ENCODE measurements at regions not wholly inside any gene's neighbourhood (a gene's known extent, or its start where the extent isn't known, plus 50 kb on each side); places are given as distances from the start of the nearest gene placed in this dataset.

DNA sequence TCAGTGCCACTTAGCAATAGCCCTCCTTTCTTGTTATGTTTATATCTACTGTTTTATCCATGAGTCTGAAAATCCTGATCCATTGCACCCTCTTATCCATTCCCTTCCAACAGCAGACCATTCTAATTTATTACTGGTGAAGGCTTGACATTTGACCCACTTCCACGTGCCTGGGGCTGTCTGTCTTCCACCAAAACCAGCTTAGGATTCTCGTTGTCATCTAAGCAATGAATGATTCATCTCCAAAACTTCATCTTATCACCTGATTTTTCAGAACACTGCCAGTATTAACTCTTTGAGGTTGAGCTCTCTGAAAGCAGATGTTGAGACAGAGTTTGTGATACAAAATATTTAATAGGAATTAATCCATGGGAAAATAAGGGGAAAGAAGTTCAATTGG, 277.8 kb upstream of the FBXL7 start:
- Histone ChIP-seq H3K4me1 (ENCODE audit: low read depth) (no peaks in the 10 kb centered on the region), H3K36me3 (no peaks in the 10 kb centered on the region), H3K4me3 (no peak overlapping the region), H3K9me3 (ENCODE audit: low read depth) (no peaks in the 10 kb centered on the region), H3K27ac (no peak overlapping the region), H3K27me3 (no peaks in the 10 kb centered on the region)
- TF ChIP-seq, protein P1, sequence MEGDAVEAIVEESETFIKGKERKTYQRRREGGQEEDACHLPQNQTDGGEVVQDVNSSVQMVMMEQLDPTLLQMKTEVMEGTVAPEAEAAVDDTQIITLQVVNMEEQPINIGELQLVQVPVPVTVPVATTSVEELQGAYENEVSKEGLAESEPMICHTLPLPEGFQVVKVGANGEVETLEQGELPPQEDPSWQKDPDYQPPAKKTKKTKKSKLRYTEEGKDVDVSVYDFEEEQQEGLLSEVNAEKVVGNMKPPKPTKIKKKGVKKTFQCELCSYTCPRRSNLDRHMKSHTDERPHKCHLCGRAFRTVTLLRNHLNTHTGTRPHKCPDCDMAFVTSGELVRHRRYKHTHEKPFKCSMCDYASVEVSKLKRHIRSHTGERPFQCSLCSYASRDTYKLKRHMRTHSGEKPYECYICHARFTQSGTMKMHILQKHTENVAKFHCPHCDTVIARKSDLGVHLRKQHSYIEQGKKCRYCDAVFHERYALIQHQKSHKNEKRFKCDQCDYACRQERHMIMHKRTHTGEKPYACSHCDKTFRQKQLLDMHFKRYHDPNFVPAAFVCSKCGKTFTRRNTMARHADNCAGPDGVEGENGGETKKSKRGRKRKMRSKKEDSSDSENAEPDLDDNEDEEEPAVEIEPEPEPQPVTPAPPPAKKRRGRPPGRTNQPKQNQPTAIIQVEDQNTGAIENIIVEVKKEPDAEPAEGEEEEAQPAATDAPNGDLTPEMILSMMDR (IDR thresholded peaks at IDR 0.05; ENCODE audit: low read depth, low read length): no peak
- no peak for DNase-seq (ENCODE audit: low read depth in 1 of 2, low spot score in 1 of 2)

DNA sequence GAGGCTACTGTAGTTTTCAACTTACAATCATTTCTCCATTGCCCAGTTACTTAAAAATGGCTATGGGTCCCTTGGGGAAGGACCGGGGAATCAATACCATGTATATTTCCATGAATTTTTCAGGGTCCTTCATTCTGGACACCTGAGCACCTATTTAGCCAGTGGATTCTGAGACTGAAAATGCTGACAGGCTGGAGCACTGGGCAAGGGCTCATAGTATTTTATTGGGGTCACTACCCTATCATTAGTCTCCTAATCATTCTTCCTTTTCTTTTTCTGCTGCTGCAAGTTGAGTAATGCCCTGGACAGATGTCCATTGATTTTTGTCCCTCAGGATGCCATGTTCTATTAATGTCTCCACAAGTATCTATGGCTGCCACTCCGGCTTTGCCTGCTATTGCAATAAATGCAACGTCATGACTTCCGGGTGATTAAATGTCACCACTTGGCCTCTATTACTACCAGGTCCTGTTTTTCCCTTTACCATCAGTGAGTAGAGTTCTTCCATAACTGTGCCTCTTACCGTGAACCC, 279.3 kb upstream of the FBXL7 start:
- TF ChIP-seq, protein P1 (IDR thresholded peaks at IDR 0.05; ENCODE audit: low read depth, low read length): no peak
- Histone ChIP-seq H3K27ac (no peak overlapping the region), H3K9me3 (ENCODE audit: low read depth) (no peaks in the 10 kb centered on the region), H3K4me3 (no peak overlapping the region), H3K36me3 (no peaks in the 10 kb centered on the region), H3K4me1 (ENCODE audit: low read depth) (no peaks in the 10 kb centered on the region), H3K27me3 (no peaks in the 10 kb centered on the region)
- no peak for DNase-seq (ENCODE audit: low read depth in 1 of 2, low spot score in 1 of 2)

DNA sequence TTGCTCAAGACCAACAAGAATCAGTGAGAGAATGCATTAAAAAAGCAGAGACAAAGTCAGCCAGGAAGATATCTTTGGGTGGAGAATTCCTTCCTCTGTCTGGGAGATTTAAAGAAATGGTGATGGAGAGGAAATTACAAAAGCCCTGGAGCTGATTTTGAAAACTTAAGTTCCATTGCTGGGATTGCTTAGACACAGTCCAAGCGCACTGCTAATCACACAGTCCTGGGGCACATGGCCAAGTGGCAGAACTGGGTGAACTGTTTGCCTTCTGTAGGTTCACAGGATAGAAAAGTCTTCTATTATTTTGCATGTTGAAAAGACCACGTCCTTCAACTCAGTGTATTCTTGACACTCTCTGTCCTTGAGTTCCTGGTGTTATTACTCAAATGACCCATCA, 284.9 kb upstream of the FBXL7 start:
- Histone ChIP-seq H3K4me1 (ENCODE audit: low read depth) (no peaks in the 10 kb centered on the region), H3K27me3 (no peaks in the 10 kb centered on the region), H3K27ac (no peak overlapping the region), H3K4me3 (no peak overlapping the region), H3K9me3 (ENCODE audit: low read depth) (no peaks in the 10 kb centered on the region), H3K36me3 (no peaks in the 10 kb centered on the region)
- TF ChIP-seq, protein P1 (IDR thresholded peaks at IDR 0.05; ENCODE audit: low read depth, low read length): no peak
- peak in 1 of 2 donors; percentile 52 for DNase-seq (ENCODE audit: low read depth in 1 of 2, low spot score in 1 of 2)

DNA sequence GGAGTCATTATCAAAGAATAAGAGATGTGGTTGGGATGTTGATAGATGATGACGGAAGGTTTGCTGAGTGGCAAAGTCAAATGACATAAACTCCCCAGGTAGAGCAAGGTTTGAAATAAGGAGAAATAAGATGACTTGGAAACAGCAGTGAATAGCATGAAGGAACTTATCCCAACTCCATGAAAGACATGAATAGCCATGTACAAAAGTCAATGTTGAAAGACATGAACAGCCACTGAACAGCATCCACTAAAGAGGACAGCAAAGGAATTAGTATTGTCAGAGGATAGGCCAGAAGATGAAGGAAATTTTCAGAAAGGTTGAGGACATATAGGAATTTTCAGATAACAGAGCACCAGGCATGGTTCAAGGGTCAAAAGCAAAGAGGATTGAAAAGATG, 286.0 kb upstream of the FBXL7 start:
- H3K27ac ChIP-seq: no peak overlapping the region
- no peaks in the 10 kb centered on the region for H3K27me3 ChIP-seq
- no peak for DNase-seq (ENCODE audit: low read depth in 1 of 2, low spot score in 1 of 2)
- H3K9me3 ChIP-seq (ENCODE audit: low read depth): no peaks in the 10 kb centered on the region
- no peak overlapping the region for H3K4me3 ChIP-seq
- TF ChIP-seq, protein P1 (IDR thresholded peaks at IDR 0.05; ENCODE audit: low read depth, low read length): no peak
- peaks cover 7% of the 10 kb centered on the region for H3K4me1 ChIP-seq (ENCODE audit: low read depth)
- H3K36me3 ChIP-seq: no peaks in the 10 kb centered on the region

DNA sequence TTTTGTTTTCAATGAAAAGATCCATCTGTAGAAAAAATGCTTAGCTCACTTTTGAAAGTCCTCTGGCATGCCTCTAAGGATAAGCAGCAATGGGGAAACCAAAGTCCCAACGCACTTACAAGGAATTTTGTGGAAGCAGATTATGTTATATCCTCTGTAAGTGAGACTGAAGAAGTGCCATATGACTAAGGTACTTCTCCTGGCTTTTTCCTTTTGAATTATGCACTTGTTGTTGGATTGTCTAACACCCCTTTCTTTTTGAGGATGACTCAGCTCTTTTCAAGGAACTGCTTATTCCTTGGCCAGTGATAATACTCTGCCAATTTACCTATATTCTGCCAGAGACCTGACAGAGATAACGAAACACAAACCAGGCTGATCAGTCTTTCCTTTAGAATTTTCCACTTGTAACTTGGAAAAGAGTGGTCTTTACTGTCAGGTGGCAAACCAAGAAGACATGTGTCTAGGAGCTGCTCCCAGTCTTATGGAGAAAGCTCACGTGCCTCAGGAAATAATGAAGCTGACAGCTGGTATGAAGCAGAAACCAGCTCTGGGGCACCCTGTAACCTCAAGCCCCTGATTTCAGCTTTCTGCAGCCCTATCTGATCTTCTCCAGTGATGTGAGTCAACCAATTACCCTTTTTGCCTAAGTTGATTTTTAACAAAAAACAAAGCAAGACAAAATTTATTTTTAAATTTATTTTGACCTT, 290.8 kb upstream of the FBXL7 start:
- DNase-seq (ENCODE audit: low read depth in 1 of 2, low spot score in 1 of 2): peak; percentile 20 to 61
- H3K9me3 ChIP-seq (ENCODE audit: low read depth): no peaks in the 10 kb centered on the region
- TF ChIP-seq, protein P1 (IDR thresholded peaks at IDR 0.05; ENCODE audit: low read depth, low read length): no peak
- no peak overlapping the region for H3K4me3 ChIP-seq
- H3K27me3 ChIP-seq: no peaks in the 10 kb centered on the region
- H3K4me1 ChIP-seq (ENCODE audit: low read depth): peaks cover 7% of the 10 kb centered on the region
- H3K36me3 ChIP-seq: no peaks in the 10 kb centered on the region
- peak overlapping the region; percentile 24 for H3K27ac ChIP-seq
